PC-3 (cell line): ENCODE measurements at regions not wholly inside any gene's neighbourhood (a gene's known extent, or its start where the extent isn't known, plus 50 kb on each side); places are given as distances from the start of the nearest gene placed in this dataset.

ENCODE experiments used
- CTCF ChIP-seq: fragments of 300-600 bp; sonication (generic); conservative IDR thresholded peaks from 2 replicates; pipeline ENCODE4 v1.5.1; 2017; ENCODE audit warnings: antibody characterized with exemption, low read depth, mild to moderate bottlenecking, low read length
- EZH2phosphoT487 ChIP-seq: fragments of 300-600 bp; sonication (generic); IDR thresholded peaks from 2 replicates; pipeline ENCODE4 v1.6.1; 2018; ENCODE audit warnings: mild to moderate bottlenecking, antibody characterized with exemption, low read length, borderline replicate concordance

DNA sequence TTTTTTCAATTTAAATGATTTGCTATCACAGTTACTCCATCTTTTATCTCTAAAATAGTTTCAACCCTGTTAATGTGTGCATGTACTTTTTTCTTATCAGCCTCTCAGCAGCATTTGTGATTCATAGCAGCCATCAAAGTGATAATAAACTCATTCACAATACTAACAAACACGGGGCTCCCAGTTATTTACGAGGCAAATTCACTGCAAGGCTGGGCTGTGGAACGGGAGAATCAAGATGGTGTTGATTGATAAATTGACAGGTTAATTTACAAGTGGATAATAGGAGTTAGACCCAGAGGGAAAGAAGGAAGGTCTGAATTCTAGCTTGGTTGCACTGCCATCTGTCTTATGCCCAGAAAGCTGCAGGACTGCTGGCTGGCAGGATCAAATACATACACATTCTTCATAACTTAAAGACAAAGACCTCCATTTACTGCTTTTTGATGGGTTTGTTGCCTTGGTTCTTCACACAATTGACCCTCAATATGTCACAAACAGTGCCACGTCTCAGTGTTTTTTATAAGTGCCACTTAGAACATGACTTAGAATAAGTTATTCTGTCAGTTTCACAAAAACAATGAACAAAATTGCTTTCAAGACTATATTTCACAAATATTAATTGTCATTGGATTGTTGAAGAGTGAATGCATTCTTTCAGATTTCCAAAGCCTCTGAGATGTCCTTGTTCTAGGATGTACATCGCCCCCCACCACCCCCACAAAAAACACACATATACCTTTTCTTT, 562.8 kb downstream of the NR2F2 start:
- TF ChIP-seq CTCF (peak; percentile 53), EZH2phosphoT487 (no peak)
